HG03565 (cell line): ENCODE measurements at regions not wholly inside any gene's neighbourhood (a gene's known extent, or its start where the extent isn't known, plus 50 kb on each side); places are given as distances from the start of the nearest gene placed in this dataset.

Source experiments
- ATAC-seq: cut with Tn5 transposase; IDR thresholded peaks from one replicate; pipeline ENCODE4 v1.9.1; 2021; ENCODE audit warnings: mild to moderate bottlenecking, moderate library complexity; ENCODE audit not compliant: unreplicated experiment

DNA sequence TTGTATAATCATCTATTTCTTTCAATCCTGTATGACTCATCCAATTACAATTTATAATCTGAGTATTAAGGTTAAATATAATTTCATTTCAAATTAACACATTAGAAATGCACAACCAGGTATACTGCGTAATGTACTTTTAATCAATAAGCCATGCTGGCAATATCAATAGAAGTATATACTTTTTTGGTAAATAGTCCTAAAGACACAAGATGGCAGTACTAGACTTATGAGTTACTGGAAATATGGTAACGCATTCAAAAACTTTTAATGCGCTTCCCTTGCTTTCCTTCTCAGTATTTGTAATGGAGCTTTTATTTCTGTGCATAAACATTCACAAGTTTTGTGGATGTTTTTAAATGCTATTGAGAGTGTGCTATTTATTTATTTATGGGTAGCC is 1162.0 kb upstream of the TMPRSS15 start:
- ATAC-seq = no peak

DNA sequence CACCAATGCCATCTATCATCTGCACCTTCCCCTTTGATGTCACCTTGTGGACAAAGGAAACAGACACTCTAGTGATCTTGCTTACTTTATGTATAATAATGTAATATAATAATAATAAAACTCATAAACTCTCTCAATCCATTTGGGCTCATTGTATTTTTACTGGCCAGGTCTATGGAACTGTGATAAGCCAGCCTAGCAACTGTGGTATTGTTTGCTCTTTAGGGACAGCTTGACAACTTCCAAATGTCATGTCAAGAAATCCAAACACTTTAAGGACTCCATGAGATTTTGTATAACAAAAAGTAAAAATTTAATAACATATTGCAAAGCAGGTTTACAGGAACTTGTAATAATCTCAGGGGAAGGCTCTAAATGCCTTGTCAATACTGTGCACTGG is 1163.4 kb upstream of the TMPRSS15 start:
- ATAC-seq = no peak

- ATAC-seq = no peak
Measured at GRCh38 chr21:19577381-19577780, 1173.8 kb upstream of the TMPRSS15 start.

GRCh38 chr21:19590044-19590443 is 1186.5 kb upstream of the TMPRSS15 start:
- ATAC-seq = no peak

DNA sequence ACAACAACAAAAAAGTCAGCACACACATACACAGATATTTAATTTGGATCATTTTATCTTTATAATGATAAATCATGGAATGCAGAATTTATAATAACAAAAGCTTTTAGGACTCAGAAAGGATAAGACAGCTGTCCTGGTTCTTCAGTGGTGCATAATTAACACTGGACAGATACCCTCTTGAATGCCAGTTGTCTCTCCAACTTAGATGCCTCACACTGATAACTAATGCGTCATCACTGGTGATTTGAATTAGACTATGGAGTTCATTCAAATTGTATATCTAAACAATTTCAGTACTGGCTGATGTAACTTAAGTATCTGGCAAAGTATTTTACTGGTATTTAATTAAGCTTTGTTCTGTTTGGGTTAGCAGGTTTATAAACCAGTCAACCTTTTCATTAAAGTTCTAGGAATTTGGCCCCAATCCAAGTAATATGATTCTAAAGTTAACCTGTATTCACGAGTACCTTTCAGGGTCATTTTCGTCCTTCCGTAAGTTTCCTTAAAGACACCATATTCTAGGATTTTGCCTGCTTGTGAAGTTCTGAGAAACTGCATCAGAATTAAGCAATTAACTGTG is 1199.5 kb upstream of the TMPRSS15 start:
- ATAC-seq = no peak

- no peak for ATAC-seq
Measured at GRCh38 chr21:19608101-19608621, 1204.6 kb upstream of the TMPRSS15 start.

- ATAC-seq = no peak
Measured at GRCh38 chr21:19609611-19610010, 1206.0 kb upstream of the TMPRSS15 start.

GRCh38 chr21:19621837-19622496 is 1218.4 kb upstream of the TMPRSS15 start:
- no peak for ATAC-seq

DNA sequence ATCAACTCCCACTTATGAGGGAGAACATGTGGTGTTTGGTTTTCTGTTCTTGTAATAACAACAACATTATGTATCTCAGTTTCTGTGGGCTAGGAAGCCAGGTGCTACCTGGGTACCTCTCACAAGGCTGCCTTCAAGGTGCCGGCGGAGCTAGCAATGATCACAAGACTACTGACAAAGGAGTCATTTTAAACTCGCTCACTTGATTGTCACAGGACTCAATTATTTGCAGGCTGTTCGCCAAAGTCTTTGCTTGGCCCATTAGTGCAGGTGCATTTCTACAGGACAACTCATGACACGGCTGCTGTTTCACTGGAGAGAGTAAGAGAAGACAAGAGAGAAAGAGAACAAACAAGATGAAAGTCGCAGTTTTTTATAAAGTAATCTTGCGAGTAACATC is 1237.4 kb upstream of the TMPRSS15 start:
- no peak for ATAC-seq

GRCh38 chr21:19648391-19648790 is 1244.8 kb upstream of the TMPRSS15 start:
- no peak for ATAC-seq

DNA sequence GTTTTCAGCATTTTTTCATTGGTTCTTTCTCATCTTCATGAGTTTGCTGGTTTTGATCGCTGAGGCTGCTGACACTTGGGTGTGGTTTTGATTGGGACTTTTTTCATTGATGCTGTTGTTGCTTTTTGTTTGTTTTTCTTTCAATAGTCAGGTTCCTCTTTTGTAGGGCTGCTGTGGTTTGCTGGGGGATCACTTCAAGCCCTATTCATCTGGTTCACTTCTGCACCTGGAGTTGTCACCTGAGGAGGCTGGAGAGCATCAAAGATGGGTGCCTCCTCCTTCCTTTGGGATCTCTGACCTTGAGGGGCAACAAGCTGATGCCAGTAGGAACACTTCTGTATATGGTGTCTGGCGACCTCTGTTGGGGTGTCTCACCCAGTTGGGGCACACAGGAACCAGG is 1279.9 kb upstream of the TMPRSS15 start:
- ATAC-seq = no peak

GRCh38 chr21:19684328-19684727 is 1280.7 kb upstream of the TMPRSS15 start:
- ATAC-seq = no peak

GRCh38 chr21:19692231-19692630 is 1288.6 kb upstream of the TMPRSS15 start:
- ATAC-seq = no peak

DNA sequence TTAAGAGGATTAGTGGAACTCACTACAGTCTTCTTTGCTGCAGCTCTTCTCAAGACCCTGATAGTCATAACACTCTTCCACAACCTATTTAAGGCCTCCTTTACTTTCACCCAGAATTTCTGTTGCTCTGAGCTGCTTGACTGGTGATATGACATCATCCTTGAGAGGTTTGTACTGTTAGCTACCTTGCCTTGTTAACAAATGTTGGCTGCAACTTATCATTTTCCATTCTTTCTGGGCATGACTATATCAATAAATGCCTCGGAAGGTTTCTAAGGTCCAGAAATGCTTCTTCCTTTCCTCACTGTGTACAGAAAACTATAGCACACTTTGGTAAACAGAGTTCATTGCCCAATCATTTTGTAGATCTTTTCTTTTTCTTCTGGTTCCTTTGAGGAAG is 1292.2 kb upstream of the TMPRSS15 start:
- ATAC-seq = no peak

DNA sequence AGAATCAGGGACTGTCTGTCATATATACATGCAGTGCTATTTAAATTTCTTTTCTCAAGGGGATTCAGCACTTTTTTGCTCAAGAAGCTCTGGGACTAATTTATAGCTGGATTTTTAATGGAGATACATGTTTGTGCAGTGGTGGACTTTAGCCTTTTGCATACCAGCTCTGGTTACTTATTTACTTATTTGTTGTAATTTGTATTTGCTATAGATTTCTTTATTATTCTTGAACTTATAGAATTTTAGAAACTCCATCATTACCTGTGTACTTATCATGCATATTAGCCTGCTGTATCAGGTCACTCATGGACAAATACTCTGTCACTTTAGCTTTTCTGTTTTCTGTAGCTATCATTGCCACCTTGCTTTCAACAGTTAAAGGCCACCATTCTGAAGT is 1296.9 kb upstream of the TMPRSS15 start:
- ATAC-seq = no peak

DNA sequence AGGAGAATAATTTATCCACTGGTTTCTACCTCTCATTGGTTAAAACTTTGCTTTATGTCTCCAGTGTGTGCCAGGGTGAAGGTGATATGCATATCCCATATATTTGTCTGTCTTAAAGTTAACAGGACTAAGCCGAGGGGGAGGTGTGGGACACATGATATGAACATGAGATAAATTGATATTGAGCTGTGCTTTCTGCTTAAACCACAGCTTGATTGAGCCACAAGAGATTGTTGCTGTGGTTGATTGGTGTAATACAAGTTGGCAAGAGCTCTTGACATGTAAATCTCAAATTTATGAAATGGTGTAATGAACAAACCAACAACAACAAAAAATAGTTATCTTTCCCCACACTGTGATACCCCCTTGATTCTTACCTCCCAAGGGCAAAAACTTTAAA is 1295.5 kb upstream of the NCAM2 start:
- ATAC-seq = no peak

GRCh38 chr21:19704832-19705231 is 1293.4 kb upstream of the NCAM2 start:
- no peak for ATAC-seq

- ATAC-seq = no peak
Measured at GRCh38 chr21:19712441-19712840, 1285.8 kb upstream of the NCAM2 start.

DNA sequence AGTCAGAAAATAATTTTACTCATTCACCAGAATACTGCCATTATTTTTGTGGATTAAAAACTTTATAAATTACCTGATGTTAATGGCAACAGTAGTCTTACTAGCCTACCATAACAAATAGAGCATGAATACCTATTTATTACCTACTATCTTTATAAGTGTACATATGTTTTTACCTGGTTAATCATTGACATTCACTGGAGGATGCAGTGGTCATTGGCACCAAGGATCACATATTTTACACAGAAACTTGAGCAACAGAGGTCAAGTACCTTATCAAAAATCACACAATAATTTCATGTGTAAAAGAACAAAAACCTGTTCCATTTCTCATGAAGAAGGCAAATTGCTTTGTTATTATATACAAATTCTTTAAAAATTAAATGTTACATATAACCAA is 1284.9 kb upstream of the NCAM2 start:
- no peak for ATAC-seq

- ATAC-seq = no peak
Measured at GRCh38 chr21:19724081-19724480, 1274.1 kb upstream of the NCAM2 start.

- ATAC-seq = no peak
Measured at GRCh38 chr21:19731251-19731650, 1267.0 kb upstream of the NCAM2 start.

DNA sequence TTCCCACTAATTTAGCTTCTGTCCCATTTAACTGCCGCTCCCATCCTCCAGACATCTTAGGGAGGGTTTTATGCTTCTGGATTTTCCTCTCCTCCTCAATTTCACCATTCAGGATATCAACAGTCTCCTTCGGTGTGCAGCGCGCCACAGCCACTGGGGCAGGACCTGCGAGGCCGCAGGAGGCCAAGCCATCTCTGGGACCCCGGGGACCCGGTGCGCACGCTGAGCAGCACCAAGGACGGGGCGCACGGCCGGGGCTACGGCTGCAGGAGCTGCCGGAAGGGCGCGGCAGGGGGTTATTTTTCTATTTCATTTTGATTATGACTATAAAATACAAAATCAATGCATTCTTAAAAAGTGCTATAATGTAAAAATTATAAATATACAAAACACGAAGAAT is 1238.4 kb upstream of the NCAM2 start:
- no peak for ATAC-seq

DNA sequence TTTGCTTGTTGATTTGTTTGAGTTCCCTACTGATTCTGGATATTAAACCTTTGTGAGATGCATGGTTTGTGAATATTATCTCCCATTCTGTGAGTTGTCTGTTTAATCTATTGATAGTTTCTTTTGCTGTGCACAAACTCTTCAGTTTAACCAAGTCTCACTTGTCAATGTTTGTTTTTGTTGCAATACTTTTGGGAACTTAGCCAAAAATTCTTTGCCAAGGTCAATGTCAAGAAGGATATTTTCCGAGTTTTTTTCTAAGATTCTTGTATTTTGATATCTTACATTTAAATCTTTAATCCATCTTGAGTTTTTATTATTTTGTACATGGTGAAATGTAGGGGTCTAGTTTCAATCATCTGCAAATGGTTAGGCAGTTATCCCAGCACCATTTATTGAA is 1230.7 kb upstream of the NCAM2 start:
- no peak for ATAC-seq
